Tibial nerve (tissue), 4 donors: ENCODE measurements at regions not wholly inside any gene's neighbourhood (a gene's known extent, or its start where the extent isn't known, plus 50 kb on each side); places are given as distances from the start of the nearest gene placed in this dataset.

Experiments
- EP300 ChIP-seq, 2 donors: sonication (generic); formaldehyde crosslinking; IDR thresholded peaks; one replicate each; pipeline ENCODE4 v1.6.1; 2017; ENCODE audit warnings: antibody characterized with exemption in 2 of 2, mild to moderate bottlenecking in 1 of 2
- TF ChIP-seq, protein P1 (sequence below), 5 experiments: fragments of 200-600 bp in 3 of 5; fragments of 450-650 bp in 2 of 5; sonication (generic) in 3 of 5; IDR thresholded peaks; one replicate each; pipeline ENCODE4 v1.5.1; 2016 to 2019; ENCODE audit warnings: antibody characterized with exemption in 5 of 5, mild to moderate bottlenecking in 3 of 5, moderate library complexity in 2 of 5

DNA sequence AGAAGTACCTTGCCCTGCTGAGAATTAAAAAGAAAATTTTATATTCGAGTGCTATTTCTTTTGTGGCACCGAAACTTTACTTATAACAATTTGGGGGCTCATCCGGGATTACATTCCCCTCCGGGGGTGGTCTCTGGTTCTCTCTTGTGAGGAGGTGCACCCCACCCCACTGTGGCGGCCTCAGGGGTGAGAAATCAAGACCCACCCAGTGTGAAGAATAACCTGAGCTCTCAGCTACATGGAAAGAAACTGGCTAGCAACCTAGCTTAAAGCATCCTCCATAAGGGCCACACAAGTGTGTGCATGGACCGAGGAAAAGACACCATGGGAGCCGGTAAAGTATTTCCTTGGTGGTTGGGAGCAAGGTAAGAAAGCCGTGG is 50.9 kb upstream of the ANKRD10 start:
- no peak for TF ChIP-seq EP300 (IDR thresholded peaks at IDR 0.05)
- TF ChIP-seq, protein P1, sequence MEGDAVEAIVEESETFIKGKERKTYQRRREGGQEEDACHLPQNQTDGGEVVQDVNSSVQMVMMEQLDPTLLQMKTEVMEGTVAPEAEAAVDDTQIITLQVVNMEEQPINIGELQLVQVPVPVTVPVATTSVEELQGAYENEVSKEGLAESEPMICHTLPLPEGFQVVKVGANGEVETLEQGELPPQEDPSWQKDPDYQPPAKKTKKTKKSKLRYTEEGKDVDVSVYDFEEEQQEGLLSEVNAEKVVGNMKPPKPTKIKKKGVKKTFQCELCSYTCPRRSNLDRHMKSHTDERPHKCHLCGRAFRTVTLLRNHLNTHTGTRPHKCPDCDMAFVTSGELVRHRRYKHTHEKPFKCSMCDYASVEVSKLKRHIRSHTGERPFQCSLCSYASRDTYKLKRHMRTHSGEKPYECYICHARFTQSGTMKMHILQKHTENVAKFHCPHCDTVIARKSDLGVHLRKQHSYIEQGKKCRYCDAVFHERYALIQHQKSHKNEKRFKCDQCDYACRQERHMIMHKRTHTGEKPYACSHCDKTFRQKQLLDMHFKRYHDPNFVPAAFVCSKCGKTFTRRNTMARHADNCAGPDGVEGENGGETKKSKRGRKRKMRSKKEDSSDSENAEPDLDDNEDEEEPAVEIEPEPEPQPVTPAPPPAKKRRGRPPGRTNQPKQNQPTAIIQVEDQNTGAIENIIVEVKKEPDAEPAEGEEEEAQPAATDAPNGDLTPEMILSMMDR (IDR thresholded peaks at IDR 0.05), result no peak
